ENCODE measurements at regions not wholly inside any gene's neighbourhood (a gene's known extent, or its start where the extent isn't known, plus 50 kb on each side); places are given as distances from the start of the nearest gene placed in this dataset.

- no peak for TF ChIP-seq STAT3 (IDR thresholded peaks at IDR 0.05; ENCODE audit: low read depth, low read length)
- no peak for TF ChIP-seq SREBF2 (IDR thresholded peaks at IDR 0.05; ENCODE audit: low read length)
- no peak for TF ChIP-seq CTCF (IDR thresholded peaks at IDR 0.05 in 2 of 3, conservative IDR thresholded peaks at IDR 0.05 in 1 of 3; ENCODE audit: control insufficient read depth in 2 of 3, extremely low read depth in 1 of 3, insufficient read depth in 1 of 3, low read depth in 3 of 3, low read length in 3 of 3)
- TF ChIP-seq CREM (IDR thresholded peaks at IDR 0.05; ENCODE audit: low read depth): no peak
- no peak for TF ChIP-seq POLR2A (IDR thresholded peaks at IDR 0.05; ENCODE audit: low read depth, low read length)
- TF ChIP-seq USF1 (IDR thresholded peaks at IDR 0.05; ENCODE audit: borderline replicate concordance, extremely low read length, insufficient read depth, low read depth, low read length): no peak
- TF ChIP-seq SP1 (IDR thresholded peaks at IDR 0.05; ENCODE audit: low read depth, low read length): no peak
- no peak for TF ChIP-seq POLR2AphosphoS5 (IDR thresholded peaks at IDR 0.05; ENCODE audit: low read length)
- TF ChIP-seq SREBF1 (IDR thresholded peaks at IDR 0.05; ENCODE audit: low read length): no peak
- no peak for TF ChIP-seq RB1 (IDR thresholded peaks at IDR 0.05; ENCODE audit: borderline replicate concordance)
- no peak for TF ChIP-seq MXI1 (IDR thresholded peaks at IDR 0.05; ENCODE audit: low read depth, low read length)
These were observed 1764.1 kb upstream of the CELF4 start for GRCh38 chr18:39329496-39330275.

Measured in GM12878 (cell line).